NCI-H146 treated with DMSO at 0.1 percent for 48 hours (cell line): ENCODE measurements at regions not wholly inside any gene's neighbourhood (a gene's known extent, or its start where the extent isn't known, plus 50 kb on each side); places are given as distances from the start of the nearest gene placed in this dataset.

ENCODE experiments used
- DNase-seq: peaks from one replicate; lab custom pipeline; 2025; ENCODE audit not compliant: unreplicated experiment; lab: John Stamatoyannopoulos, UW

GRCh38 chr6:144993870-144994269 lies 708.7 kb downstream of the UTRN start:
- DNase-seq = no peak

- no peak for DNase-seq
These were observed 712.9 kb downstream of the UTRN start for GRCh38 chr6:144997996-144998395.

GRCh38 chr6:144999127-144999526 lies 714.0 kb downstream of the UTRN start:
- DNase-seq = no peak

GRCh38 chr6:145003145-145003544 lies 718.0 kb downstream of the UTRN start:
- no peak for DNase-seq

GRCh38 chr6:145006914-145007313 lies 721.8 kb downstream of the UTRN start:
- DNase-seq = no peak

GRCh38 chr6:145008715-145009114 lies 723.6 kb downstream of the UTRN start:
- no peak for DNase-seq

GRCh38 chr6:145009711-145010110 lies 724.6 kb downstream of the UTRN start:
- DNase-seq = no peak

- no peak for DNase-seq
These were observed 723.2 kb downstream of the EPM2A start for GRCh38 chr6:145012039-145012662.

GRCh38 chr6:145015739-145016558 lies 719.4 kb downstream of the EPM2A start:
- no peak for DNase-seq

GRCh38 chr6:145017051-145017450 lies 718.3 kb downstream of the EPM2A start:
- DNase-seq = no peak

- DNase-seq = no peak
These were observed 717.8 kb downstream of the EPM2A start for GRCh38 chr6:145017516-145017915.

GRCh38 chr6:145018027-145018426 lies 717.3 kb downstream of the EPM2A start:
- DNase-seq = no peak

- no peak for DNase-seq
These were observed 715.2 kb downstream of the EPM2A start for GRCh38 chr6:145020114-145020513.

GRCh38 chr6:145020543-145020942 lies 714.8 kb downstream of the EPM2A start:
- no peak for DNase-seq

- DNase-seq = peak; percentile 52
These were observed 713.0 kb downstream of the EPM2A start for GRCh38 chr6:145022199-145022796.

- no peak for DNase-seq
These were observed 712.1 kb downstream of the EPM2A start for GRCh38 chr6:145023116-145023726.

- DNase-seq = peak; percentile 65
These were observed 709.8 kb downstream of the EPM2A start for GRCh38 chr6:145025488-145025887.

GRCh38 chr6:145026267-145026679 lies 709.0 kb downstream of the EPM2A start:
- no peak for DNase-seq

- peak; percentile 87 for DNase-seq
These were observed 707.0 kb downstream of the EPM2A start for GRCh38 chr6:145028144-145028818.

- no peak for DNase-seq
These were observed 704.3 kb downstream of the EPM2A start for GRCh38 chr6:145031001-145031400.

- no peak for DNase-seq
These were observed 703.4 kb downstream of the EPM2A start for GRCh38 chr6:145031962-145032361.
